ENCODE measurements at regions not wholly inside any gene's neighbourhood (a gene's known extent, or its start where the extent isn't known, plus 50 kb on each side); places are given as distances from the start of the nearest gene placed in this dataset.

- H3K36me3 ChIP-seq (replicated peaks; ENCODE audit: low read depth, low read length), result no peaks in the 10 kb centered on the region
- no peaks in the 10 kb centered on the region for H4K20me1 ChIP-seq (ENCODE audit: insufficient read depth, low read length)
- H3K27ac ChIP-seq (ENCODE audit: low read length), result no peak overlapping the region
- no peaks in the 10 kb centered on the region for H3K4me1 ChIP-seq (ENCODE audit: low read length)
- no peak for TF ChIP-seq EZH2phosphoT487 (IDR thresholded peaks at IDR 0.05; ENCODE audit: low read depth)
- TF ChIP-seq CTCF (IDR thresholded peaks at IDR 0.05; ENCODE audit: low read depth, low read length), result no peak
- H3K4me3 ChIP-seq (ENCODE audit: low read length), result no peak overlapping the region
- no peaks in the 10 kb centered on the region for H3K79me2 ChIP-seq (ENCODE audit: low read length)
- H3K27me3 ChIP-seq (ENCODE audit: low read depth, low read length), result peaks cover 3% of the 10 kb centered on the region; the same call in 1 of the 2 replicates
- H3K4me2 ChIP-seq (ENCODE audit: low read length), result no peak overlapping the region
- H3K9me3 ChIP-seq (ENCODE audit: insufficient read depth, low read length), result no peaks in the 10 kb centered on the region
- no peak overlapping the region for H2AFZ ChIP-seq (ENCODE audit: low read depth, low read length)
- no peak overlapping the region for H3K9ac ChIP-seq (ENCODE audit: low read length)
Measured at GRCh38 chr5:62011089-62011664, 294.8 kb upstream of the KIF2A start.

- Histone ChIP-seq H3K4me1 (ENCODE audit: low read length) (no peaks in the 10 kb centered on the region), H3K36me3 (replicated peaks; ENCODE audit: low read depth, low read length) (no peaks in the 10 kb centered on the region), H3K9me3 (ENCODE audit: insufficient read depth, low read length) (no peaks in the 10 kb centered on the region), H3K9ac (ENCODE audit: low read length) (no peak overlapping the region), H3K27ac (ENCODE audit: low read length) (no peak overlapping the region), H3K79me2 (ENCODE audit: low read length) (no peaks in the 10 kb centered on the region), H2AFZ (ENCODE audit: low read depth, low read length) (no peak overlapping the region), H4K20me1 (ENCODE audit: insufficient read depth, low read length) (no peaks in the 10 kb centered on the region), H3K4me2 (ENCODE audit: low read length) (no peak overlapping the region), H3K27me3 (ENCODE audit: low read depth, low read length) (no peaks in the 10 kb centered on the region), H3K4me3 (ENCODE audit: low read length) (no peak overlapping the region)
- TF ChIP-seq CTCF (IDR thresholded peaks at IDR 0.05; ENCODE audit: low read depth, low read length), result no peak
- no peak for TF ChIP-seq EZH2phosphoT487 (IDR thresholded peaks at IDR 0.05; ENCODE audit: low read depth)
Measured at GRCh38 chr5:62017092-62017491, 288.9 kb upstream of the KIF2A start.

GRCh38 chr5:62029303-62029702, 276.7 kb upstream of the KIF2A start:
- TF ChIP-seq CTCF (IDR thresholded peaks at IDR 0.05; ENCODE audit: low read depth, low read length) (no peak), EZH2phosphoT487 (IDR thresholded peaks at IDR 0.05; ENCODE audit: low read depth) (no peak)
- no peaks in the 10 kb centered on the region for H3K9me3 ChIP-seq (ENCODE audit: insufficient read depth, low read length)
- H3K27ac ChIP-seq (ENCODE audit: low read length), result no peak overlapping the region

GRCh38 chr5:62030326-62030725, 275.7 kb upstream of the KIF2A start:
- Histone ChIP-seq H3K36me3 (replicated peaks; ENCODE audit: low read depth, low read length) (no peaks in the 10 kb centered on the region), H3K4me3 (ENCODE audit: low read length) (no peak overlapping the region), H3K4me1 (ENCODE audit: low read length) (no peaks in the 10 kb centered on the region), H3K79me2 (ENCODE audit: low read length) (no peaks in the 10 kb centered on the region), H3K4me2 (ENCODE audit: low read length) (no peak overlapping the region), H3K27ac (ENCODE audit: low read length) (no peak overlapping the region), H4K20me1 (ENCODE audit: insufficient read depth, low read length) (no peaks in the 10 kb centered on the region), H3K9me3 (ENCODE audit: insufficient read depth, low read length) (no peaks in the 10 kb centered on the region), H2AFZ (ENCODE audit: low read depth, low read length) (no peak overlapping the region), H3K27me3 (ENCODE audit: low read depth, low read length) (no peaks in the 10 kb centered on the region), H3K9ac (ENCODE audit: low read length) (no peak overlapping the region)
- no peak for TF ChIP-seq CTCF (IDR thresholded peaks at IDR 0.05; ENCODE audit: low read depth, low read length)
- no peak for TF ChIP-seq EZH2phosphoT487 (IDR thresholded peaks at IDR 0.05; ENCODE audit: low read depth)

More at GRCh38 chr5:62029303-62029702, 276.7 kb upstream of the KIF2A start:
- no peak overlapping the region for H3K4me3 ChIP-seq (ENCODE audit: low read length)
- no peak overlapping the region for H2AFZ ChIP-seq (ENCODE audit: low read depth, low read length)
- H3K27me3 ChIP-seq (ENCODE audit: low read depth, low read length), result no peaks in the 10 kb centered on the region
- H3K36me3 ChIP-seq (replicated peaks; ENCODE audit: low read depth, low read length), result no peaks in the 10 kb centered on the region
- no peak overlapping the region for H3K9ac ChIP-seq (ENCODE audit: low read length)
- no peaks in the 10 kb centered on the region for H3K79me2 ChIP-seq (ENCODE audit: low read length)
- no peaks in the 10 kb centered on the region for H3K4me1 ChIP-seq (ENCODE audit: low read length)
- H4K20me1 ChIP-seq (ENCODE audit: insufficient read depth, low read length), result no peaks in the 10 kb centered on the region
- no peak overlapping the region for H3K4me2 ChIP-seq (ENCODE audit: low read length)

Measured in OCI-LY3 (cell line).